DMS153 treated with DMSO at 0.1 percent for 48 hours (cell line): ENCODE measurements at regions not wholly inside any gene's neighbourhood (a gene's known extent, or its start where the extent isn't known, plus 50 kb on each side); places are given as distances from the start of the nearest gene placed in this dataset.
"Not testable (repeated sequence)": the region's sequence is repeated elsewhere in the genome, so short reads cannot be mapped to it uniquely, and the experiment has no call there.

Experiments
- DNase-seq: peaks from one replicate; lab custom pipeline; 2025; ENCODE audit not compliant: unreplicated experiment; lab: John Stamatoyannopoulos, UW

- DNase-seq = no peak
These were observed 153.8 kb downstream of the DEPDC1B start for GRCh38 chr5:60546207-60546606.

DNA sequence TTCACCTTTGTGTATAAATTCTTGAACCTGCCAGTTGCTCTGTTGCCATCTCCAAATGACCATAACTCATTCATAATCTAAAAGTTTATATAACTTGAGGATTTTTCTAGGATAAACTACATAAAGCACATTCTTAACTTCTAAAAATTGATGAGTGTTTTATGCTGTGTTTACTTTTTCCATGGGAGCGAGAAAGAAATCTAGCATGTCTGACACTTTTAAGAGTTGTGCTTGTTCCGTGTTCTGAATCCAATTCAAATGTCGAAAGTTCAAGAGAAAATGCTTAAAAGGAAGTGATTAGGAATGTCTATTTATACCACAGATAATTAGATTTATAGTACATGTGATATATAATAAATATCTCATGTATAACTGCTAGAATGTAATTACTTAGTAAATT is 154.4 kb downstream of the DEPDC1B start:
- no peak for DNase-seq

DNA sequence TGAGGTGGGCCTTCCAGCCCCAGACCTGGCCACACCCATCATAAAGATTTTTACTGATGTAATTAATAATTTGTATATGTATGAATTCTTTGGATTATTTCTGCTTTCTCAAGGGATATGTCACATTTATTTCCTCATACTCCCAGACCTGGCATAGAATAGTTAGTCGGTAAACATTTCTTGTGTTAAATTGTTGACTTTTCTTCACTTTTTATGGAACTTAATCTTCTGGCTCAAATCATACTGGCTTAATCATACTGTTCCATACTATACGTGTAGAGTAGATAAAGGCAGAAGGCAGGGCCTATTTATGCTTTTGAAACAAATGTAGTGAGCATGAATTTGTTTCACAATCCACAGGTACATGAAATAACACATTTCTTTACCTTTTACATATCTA is 155.8 kb downstream of the DEPDC1B start:
- DNase-seq = no peak

DNA sequence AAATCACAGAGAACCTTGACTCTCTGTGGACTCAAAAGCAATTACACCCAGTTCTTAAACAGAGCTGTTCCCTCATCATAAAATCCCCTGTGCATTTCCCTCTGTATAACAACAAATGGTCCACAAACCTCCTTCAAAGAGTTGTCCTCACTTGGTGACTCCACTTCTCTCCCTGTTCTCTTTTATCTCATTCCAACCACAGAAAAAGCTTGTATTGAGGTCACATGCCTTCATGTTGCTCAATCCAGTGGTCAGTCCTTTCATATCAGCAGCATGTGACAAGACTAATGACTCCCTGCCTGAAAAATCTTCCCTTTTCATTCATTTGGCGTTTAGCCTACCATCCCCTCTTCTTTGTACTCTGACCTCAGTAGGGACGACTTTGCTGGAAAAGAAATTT is 158.0 kb downstream of the DEPDC1B start:
- no peak for DNase-seq

- no peak for DNase-seq
These were observed 158.8 kb downstream of the DEPDC1B start for GRCh38 chr5:60540856-60541805.

DNA sequence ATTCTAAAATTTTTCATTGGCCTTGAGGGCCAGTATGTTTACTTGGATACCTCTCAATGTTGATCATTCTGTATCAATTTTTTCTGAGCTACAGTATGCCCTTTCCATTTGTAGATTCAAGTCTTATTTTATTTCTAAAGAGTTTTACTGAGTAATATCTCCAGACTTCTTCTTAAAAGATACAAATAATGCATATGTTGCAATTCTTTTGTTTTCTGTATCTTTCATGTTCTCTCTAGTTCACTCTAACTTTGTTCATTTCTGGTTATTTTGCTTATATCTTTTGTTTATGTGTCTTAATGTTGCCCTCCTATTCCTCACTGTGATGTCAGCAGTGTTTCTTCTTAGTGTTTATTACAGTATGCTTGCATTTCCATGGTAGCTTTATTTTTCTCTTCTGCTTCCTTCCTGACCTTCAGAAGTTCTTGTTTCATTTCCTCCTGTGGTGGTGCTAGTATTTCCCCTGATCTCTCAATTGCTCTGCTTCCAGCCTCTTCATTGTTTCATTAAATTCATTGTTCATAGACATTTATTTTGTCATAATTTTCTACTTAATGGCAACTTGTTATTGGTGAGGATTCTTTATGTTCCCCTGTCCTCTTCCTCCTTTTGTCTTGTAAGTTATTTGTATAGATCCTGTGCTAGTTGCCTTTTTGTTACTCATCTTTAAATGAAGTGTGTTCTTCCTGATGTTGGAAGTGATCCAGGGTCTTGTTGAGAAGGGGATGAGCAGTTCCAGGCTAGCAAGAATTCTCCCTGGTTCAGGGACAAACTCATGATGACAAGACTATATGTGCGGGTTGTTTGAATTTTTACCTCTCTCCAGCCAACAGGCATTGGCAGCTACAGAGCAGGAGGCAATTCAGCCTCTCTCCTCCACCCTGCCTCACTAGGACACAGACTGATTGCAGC is 160.8 kb downstream of the DEPDC1B start:
- DNase-seq = no peak

DNA sequence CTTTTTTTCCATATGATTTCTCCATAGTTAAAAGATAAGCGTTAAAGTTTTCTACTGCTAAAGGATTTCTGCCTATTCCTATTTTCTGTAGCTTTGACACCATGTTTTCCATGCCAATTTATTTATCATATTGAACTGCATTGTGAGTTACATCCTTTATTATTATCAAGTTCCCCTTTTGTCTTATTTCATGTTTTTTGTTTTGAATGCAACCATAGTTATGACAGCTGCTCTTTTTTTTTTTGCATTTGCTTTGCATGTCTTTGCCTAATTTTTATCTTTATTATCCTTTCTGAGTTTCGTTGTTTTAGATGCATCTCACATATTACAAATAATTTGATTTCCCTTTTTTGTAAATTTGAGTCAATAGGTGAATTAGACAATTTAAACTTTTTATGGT is 161.5 kb downstream of the DEPDC1B start:
- DNase-seq = no peak

GRCh38 chr5:60535951-60536350 is 164.0 kb downstream of the DEPDC1B start:
- no peak for DNase-seq

DNA sequence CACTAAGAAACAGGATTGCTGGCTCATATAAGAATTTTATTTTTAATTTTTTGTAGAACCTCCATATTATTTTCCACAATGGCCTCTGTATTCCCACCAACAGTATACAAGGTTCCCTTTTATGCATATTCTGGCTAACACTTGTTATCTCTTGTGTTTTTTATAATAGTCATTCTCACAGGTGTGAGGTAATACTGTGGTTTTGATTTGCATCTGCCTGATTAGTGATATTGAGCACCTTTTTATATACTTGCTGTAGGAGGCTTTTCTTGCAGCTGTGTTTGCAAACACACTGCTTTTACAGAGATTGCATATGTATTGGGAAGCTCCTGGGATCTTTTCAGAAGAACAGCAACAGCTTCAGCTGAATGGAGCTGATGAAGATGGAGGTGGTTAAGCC is 164.8 kb downstream of the DEPDC1B start:
- no peak for DNase-seq

DNA sequence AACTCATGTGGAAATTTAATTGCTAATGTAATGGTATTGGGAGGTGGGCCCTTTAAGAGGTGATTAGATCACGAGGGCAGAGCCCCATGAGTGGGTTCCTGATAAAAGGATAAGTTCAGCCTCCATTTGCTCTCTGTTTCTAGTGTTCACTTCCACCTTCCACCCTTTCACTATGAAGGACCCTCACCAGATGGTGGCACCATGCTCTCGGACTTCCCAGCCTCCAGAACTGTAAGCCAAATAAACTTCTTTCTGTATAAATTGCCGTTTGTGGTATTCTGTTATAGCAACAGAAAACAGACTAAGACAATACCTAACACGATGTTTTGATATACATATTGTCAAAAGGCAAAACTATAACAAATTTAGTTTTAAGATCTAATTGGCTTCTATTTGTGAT is 166.2 kb downstream of the DEPDC1B start:
- no peak for DNase-seq

DNA sequence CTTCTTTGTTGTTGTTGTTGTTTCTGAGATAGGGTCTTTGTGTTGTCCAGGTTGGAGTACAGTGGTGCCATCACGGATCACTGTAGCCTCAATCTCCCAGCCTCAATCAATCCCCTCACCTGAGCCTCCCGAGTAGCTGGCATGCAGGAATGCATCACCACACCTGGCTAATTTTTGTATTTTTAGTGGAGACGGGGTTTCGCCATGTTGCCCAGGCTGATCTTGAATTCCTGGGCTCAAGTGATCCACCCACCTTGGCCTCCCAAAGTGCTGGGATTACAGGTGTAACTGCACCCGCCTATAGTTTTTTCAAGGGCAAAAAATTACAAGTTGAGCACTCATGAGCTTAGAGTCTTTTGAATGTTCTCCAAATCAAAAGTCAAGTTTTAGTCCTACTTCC is 167.2 kb downstream of the DEPDC1B start:
- DNase-seq = not testable (repeated sequence)

GRCh38 chr5:60530144-60530848 is 169.7 kb downstream of the DEPDC1B start:
- DNase-seq = not testable (repeated sequence)

GRCh38 chr5:60529001-60529400 is 171.0 kb downstream of the DEPDC1B start:
- no peak for DNase-seq

- DNase-seq = no peak
These were observed 172.9 kb downstream of the DEPDC1B start for GRCh38 chr5:60527072-60527471.

DNA sequence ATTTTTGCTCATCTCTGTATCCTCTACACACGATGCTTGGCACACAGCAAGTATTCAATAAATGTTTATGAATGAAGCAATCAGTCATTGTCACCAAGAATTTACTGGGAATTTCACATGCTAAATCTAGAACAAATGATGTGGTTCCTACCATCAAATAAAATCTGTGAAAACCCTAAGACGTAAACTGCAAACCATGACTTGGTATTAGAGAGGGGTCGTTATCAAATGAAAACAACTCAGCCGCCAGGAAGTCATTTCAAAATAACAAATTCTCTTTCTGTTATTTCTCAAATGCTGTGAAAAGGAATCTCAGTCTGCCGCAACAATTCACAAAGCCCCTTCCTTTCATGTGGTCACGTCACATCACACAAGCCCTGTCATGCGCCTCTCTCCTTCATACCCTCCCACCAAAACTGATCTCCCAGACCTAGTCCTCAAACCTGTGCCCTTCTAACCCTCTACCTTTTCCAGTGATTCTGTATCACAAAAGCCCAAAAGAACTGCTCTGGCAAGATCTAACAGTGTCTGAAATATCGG is 173.6 kb downstream of the DEPDC1B start:
- DNase-seq = no peak

DNA sequence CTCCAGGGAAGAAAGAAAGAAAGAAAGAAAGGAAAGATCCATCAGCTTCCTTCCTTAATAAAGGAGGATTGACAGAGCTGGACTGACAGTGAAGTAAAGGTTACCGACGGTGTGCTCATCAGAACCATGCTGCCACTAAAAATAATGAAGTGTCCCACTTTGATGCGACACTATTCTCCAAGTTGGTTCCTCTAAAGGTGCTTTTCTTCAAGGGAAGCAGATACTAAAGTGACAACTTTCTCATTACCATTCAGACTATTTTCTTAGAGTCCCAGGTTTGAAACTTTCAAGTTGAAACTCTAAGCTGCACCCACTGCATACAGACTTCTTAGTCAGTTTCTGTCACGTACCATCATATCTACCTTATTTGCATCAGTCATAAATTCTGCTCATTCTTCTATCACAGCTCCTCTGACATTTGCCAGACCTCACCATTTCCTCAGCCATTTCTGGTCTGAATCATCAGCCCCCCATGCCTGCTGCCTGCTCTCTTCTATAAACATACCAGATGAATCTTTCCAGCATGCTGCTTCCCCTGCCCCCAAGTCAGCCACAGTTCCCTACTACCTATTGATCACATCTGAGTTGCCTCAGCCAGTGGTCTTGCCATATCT is 177.6 kb downstream of the DEPDC1B start:
- DNase-seq = no peak

- no peak for DNase-seq
These were observed 178.3 kb downstream of the DEPDC1B start for GRCh38 chr5:60521376-60522291.

DNA sequence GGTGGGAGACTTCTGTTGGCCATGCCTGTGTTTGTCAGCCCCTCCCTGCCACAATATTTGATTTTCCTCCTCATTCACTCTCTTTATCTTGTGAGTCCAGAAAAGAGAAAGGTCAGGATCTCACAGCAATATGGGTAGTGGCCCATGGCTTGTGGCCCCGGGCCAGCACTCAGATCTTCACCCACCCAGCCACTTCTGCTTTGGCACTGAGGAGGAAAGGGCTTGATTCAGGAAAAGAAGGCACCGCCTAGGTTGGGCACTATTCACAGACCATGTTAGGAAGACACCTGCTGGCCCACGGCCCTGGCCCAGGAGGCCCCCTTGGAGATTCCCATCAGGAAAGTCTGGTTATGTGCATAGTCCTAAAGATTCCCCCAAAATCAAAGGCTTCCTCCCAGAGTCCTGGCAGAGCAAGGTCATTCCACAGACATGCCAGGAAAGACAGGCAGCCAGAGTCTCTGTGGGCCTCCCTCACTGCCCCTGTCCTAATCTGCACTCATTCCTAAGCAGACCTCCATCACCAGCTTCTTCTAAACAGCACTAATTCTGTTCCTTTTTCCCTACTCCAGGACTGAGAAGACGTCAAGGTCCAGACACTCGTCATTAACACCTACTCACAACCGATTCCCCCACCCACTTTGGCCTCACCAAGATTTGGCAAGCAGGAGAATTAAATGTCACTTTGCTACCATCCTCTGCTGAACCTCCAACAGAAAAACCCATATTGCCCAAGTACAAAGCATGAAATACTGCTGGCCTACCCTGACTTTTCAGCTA is 179.3 kb downstream of the DEPDC1B start:
- no peak for DNase-seq

GRCh38 chr5:60519372-60519771 is 180.6 kb downstream of the DEPDC1B start:
- no peak for DNase-seq
